Cardiac fibroblast (primary cell): ENCODE measurements at regions not wholly inside any gene's neighbourhood (a gene's known extent, or its start where the extent isn't known, plus 50 kb on each side); places are given as distances from the start of the nearest gene placed in this dataset.

Source experiments
- DNase-seq, 2 donors: peaks; one replicate each; pipeline versions ENCODE4 v3.0.0 to v3.0.0-alpha.2; 2010; ENCODE audit warnings: low read depth in 2 of 2
- H3K4me3 ChIP-seq, 2 donors: replicated peaks in 1 of 2; 1 replicate in 1 of 2; 2 replicates in 1 of 2; pipeline ENCODE4 v1.5.1; 2011; ENCODE audit warnings: low read depth in 2 of 2, low read length in 2 of 2, mild to moderate bottlenecking in 2 of 2, moderate library complexity in 1 of 2
- CTCF ChIP-seq: IDR thresholded peaks from one replicate; pipeline ENCODE4 v1.5.1; 2011; ENCODE audit warnings: low read depth, mild to moderate bottlenecking, low read length, inconsistent platforms

- no peak for TF ChIP-seq CTCF
Observed at GRCh38 chr1:103211073-103211472, 102.8 kb upstream of the COL11A1 start.

GRCh38 chr1:103208844-103209243 lies 100.5 kb upstream of the COL11A1 start:
- H3K4me3 ChIP-seq: no peak overlapping the region
- no peak for DNase-seq
- TF ChIP-seq CTCF: no peak

More at GRCh38 chr1:103211073-103211472, 102.8 kb upstream of the COL11A1 start:
- no peak overlapping the region for H3K4me3 ChIP-seq
- peak in 1 of 2 donors; percentile 39 for DNase-seq

GRCh38 chr1:103199001-103199400 lies 90.7 kb upstream of the COL11A1 start:
- TF ChIP-seq CTCF: no peak
- no peak for DNase-seq
- no peak overlapping the region for H3K4me3 ChIP-seq

- no peak for DNase-seq
- no peak for TF ChIP-seq CTCF
Observed at GRCh38 chr1:103198076-103198475, 89.8 kb upstream of the COL11A1 start.

GRCh38 chr1:103197216-103197615 lies 88.9 kb upstream of the COL11A1 start:
- no peak for TF ChIP-seq CTCF
- no peak overlapping the region for H3K4me3 ChIP-seq
- peak; percentile 20 to 69 for DNase-seq

More at GRCh38 chr1:103198076-103198475, 89.8 kb upstream of the COL11A1 start:
- H3K4me3 ChIP-seq: no peak overlapping the region

GRCh38 chr1:103194984-103195383 lies 86.7 kb upstream of the COL11A1 start:
- no peak for TF ChIP-seq CTCF
- no peak overlapping the region for H3K4me3 ChIP-seq
- DNase-seq: no peak

- no peak for TF ChIP-seq CTCF
- no peak for DNase-seq
- no peak overlapping the region for H3K4me3 ChIP-seq
Observed at GRCh38 chr1:103194060-103194459, 85.7 kb upstream of the COL11A1 start.
